MCF 10A (cell line): ENCODE measurements at regions not wholly inside any gene's neighbourhood (a gene's known extent, or its start where the extent isn't known, plus 50 kb on each side); places are given as distances from the start of the nearest gene placed in this dataset.
A peak's percentile ranks its signal among the peaks of the same experiment; 100 is the strongest.

Source experiments
- BruUV-seq: library from RNA; stranded (reverse); fragments of 400-500 nt; replicated peaks from 2 replicates; lab custom pipeline; 2021; lab: Mats Ljungman, UMichigan
- CTCF ChIA-PET: fragments of 300-600 bp; sonication (Branson Sonifier 250); formaldehyde crosslinking; extraction: SDS; loops from one replicate; lab custom pipeline; 2021; ENCODE audit warnings: antibody characterized with exemption, inconsistent platforms; lab: Yijun Ruan, JAX
- POLR2A ChIA-PET: fragments of 300-600, 350-650 bp; sonication (Branson Sonifier 250); formaldehyde crosslinking; extraction: SDS; loops from one replicate; lab custom pipeline; 2020; ENCODE audit warnings: antibody characterized with exemption, inconsistent platforms; lab: Yijun Ruan, JAX
- DNase-seq: peaks from one replicate; pipeline ENCODE4 v3.0.0-alpha.2; 2018; ENCODE audit not compliant: unreplicated experiment
- H3K27ac Mint-ChIP-seq: one replicate; pipeline ENCODE4 v1.8.0; 2022; ENCODE audit warnings: mild to moderate bottlenecking, low read depth, mixed read lengths; ENCODE audit not compliant: unreplicated experiment
- H3K27me3 Mint-ChIP-seq: one replicate; pipeline ENCODE4 v1.8.0; 2022; ENCODE audit warnings: mixed read lengths; ENCODE audit not compliant: insufficient read depth, unreplicated experiment
- H3K36me3 Mint-ChIP-seq: one replicate; pipeline ENCODE4 v1.8.0; 2022; ENCODE audit warnings: mild to moderate bottlenecking, moderate library complexity, mixed read lengths; ENCODE audit not compliant: insufficient read depth, unreplicated experiment
- H3K4me1 Mint-ChIP-seq: one replicate; pipeline ENCODE4 v1.8.0; 2022; ENCODE audit warnings: mixed read lengths; ENCODE audit not compliant: insufficient read depth, unreplicated experiment
- H3K4me3 Mint-ChIP-seq: one replicate; pipeline ENCODE4 v1.8.0; 2022; ENCODE audit warnings: mild to moderate bottlenecking, moderate library complexity, mixed read lengths; ENCODE audit not compliant: unreplicated experiment
- H3K9me3 Mint-ChIP-seq: one replicate; pipeline ENCODE4 v1.8.0; 2022; ENCODE audit warnings: mixed read lengths; ENCODE audit not compliant: unreplicated experiment
- CTCF ChIP-seq: fragments of 200-600 bp; IDR thresholded peaks from one replicate; pipeline ENCODE4 v1.8.0; 2022; ENCODE audit warnings: antibody characterized with exemption, mild to moderate bottlenecking; ENCODE audit not compliant: unreplicated experiment
- intact Hi-C: fragments of 100-400 bp; cut with micrococcal nuclease; formaldehyde crosslinking; loops from 2 replicates; pipeline ENCODE4 v1.14.1; 2022

DNA sequence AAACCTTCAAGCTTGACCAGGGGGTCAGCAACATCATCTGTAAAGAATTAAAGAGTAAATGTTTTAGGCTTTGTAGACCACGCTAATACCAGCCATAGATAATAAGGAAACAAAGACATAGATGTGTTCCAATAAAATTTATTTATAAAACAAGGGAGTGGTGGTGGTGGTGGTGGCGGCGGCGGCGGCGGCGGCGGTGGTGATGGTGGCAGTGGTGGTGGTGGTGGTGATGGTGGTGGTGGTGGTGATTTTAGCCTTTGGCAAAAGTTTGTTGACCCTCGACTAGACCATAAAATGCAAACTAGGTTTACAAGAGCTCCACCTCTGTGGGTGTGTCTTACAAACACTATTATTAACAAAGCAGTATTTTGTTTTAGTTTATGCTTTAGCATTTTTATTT is 222.3 kb upstream of the SPOCK3 start:
- TF ChIP-seq CTCF = no peak
- DNase-seq = no peak
- intact Hi-C loops = no loop called here
- Mint-ChIP-seq H3K27ac (no peak overlapping the region), H3K27me3 (no peaks in the 10 kb centered on the region), H3K4me1 (no peaks in the 10 kb centered on the region), H3K36me3 (no peaks in the 10 kb centered on the region), H3K4me3 (no peak overlapping the region), H3K9me3 (no peaks in the 10 kb centered on the region)
- POLR2A ChIA-PET = no interaction called here
- BruUV-seq = no TSS peak
- CTCF ChIA-PET = no interaction called here

GRCh38 chr4:167469436-167469835 is 235.1 kb upstream of the SPOCK3 start:
- H3K4me3 Mint-ChIP-seq = no peak overlapping the region
- CTCF ChIA-PET = no interaction called here
- peak; percentile 14 for DNase-seq
- H3K9me3 Mint-ChIP-seq = no peaks in the 10 kb centered on the region
- no peak overlapping the region for H3K27ac Mint-ChIP-seq
- no peak for TF ChIP-seq CTCF
- POLR2A ChIA-PET = interaction anchor here (1.0 kb wide), 1 partner anchor 133 kb away, joined by 3 read pairs; no protein-coding TSS in a partner anchor
- intact Hi-C loops = no loop called here
- no peaks in the 10 kb centered on the region for H3K36me3 Mint-ChIP-seq
- no peaks in the 10 kb centered on the region for H3K4me1 Mint-ChIP-seq
- H3K27me3 Mint-ChIP-seq = no peaks in the 10 kb centered on the region
- no TSS peak for BruUV-seq

DNA sequence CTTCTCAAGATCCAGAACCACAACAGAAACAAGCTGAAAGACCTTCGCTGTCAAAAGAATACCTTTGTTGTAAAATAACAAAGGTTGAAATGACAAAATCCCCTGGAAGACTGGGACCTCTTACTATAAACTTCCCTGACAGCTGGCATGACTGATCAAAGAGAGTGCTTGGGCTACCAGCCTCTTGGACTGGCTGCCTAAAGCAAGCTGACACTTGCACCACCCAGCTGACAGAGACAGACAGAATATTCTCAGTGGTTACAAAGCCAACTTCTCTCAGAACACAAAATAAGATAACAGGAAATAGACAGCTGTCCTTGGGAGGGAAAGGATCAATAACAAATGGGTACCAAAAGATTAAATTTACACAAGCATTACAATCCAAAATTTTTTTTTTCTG is 241.7 kb upstream of the SPOCK3 start:
- ChIA-PET POLR2A (no interaction called here), CTCF (interaction anchor here (0.6 kb wide), 1 partner anchor 440 kb away, joined by 4 read pairs; no protein-coding TSS in a partner anchor)
- Mint-ChIP-seq H3K9me3 (no peaks in the 10 kb centered on the region), H3K4me3 (no peak overlapping the region), H3K36me3 (no peaks in the 10 kb centered on the region), H3K27me3 (no peaks in the 10 kb centered on the region), H3K27ac (no peak overlapping the region), H3K4me1 (peaks cover 6% of the 10 kb centered on the region)
- no TSS peak for BruUV-seq
- no peak for DNase-seq
- TF ChIP-seq CTCF = no peak
- intact Hi-C loops = no loop called here

DNA sequence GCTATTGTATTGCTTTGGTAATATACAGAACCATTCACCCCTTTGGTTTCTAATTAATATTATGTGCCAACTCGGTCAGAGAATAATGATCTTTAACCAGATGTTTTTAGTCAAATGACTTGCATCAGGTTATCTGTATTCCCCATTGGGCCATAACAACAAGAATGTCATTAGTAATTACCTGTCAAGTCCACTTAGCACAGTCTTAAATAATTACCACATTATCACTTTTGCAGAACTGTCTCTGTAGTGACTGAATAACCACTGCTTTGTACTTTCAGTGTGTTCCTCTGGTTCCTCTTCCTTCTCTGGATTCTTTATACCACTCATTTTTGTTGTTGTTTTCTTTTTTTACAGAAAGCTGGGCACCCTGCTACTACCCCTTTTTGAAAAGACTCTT is 257.7 kb upstream of the SPOCK3 start:
- no peak for TF ChIP-seq CTCF
- no peaks in the 10 kb centered on the region for H3K4me1 Mint-ChIP-seq
- POLR2A ChIA-PET = no interaction called here
- CTCF ChIA-PET = no interaction called here
- no peak overlapping the region for H3K4me3 Mint-ChIP-seq
- H3K36me3 Mint-ChIP-seq = no peaks in the 10 kb centered on the region
- peaks cover 14% of the 10 kb centered on the region for H3K9me3 Mint-ChIP-seq
- no TSS peak for BruUV-seq
- H3K27me3 Mint-ChIP-seq = no peaks in the 10 kb centered on the region
- no peak overlapping the region for H3K27ac Mint-ChIP-seq
- DNase-seq = no peak
- intact Hi-C loops = no loop called here
